ENCODE measurements at regions not wholly inside any gene's neighbourhood (a gene's known extent, or its start where the extent isn't known, plus 50 kb on each side); places are given as distances from the start of the nearest gene placed in this dataset.

DNA sequence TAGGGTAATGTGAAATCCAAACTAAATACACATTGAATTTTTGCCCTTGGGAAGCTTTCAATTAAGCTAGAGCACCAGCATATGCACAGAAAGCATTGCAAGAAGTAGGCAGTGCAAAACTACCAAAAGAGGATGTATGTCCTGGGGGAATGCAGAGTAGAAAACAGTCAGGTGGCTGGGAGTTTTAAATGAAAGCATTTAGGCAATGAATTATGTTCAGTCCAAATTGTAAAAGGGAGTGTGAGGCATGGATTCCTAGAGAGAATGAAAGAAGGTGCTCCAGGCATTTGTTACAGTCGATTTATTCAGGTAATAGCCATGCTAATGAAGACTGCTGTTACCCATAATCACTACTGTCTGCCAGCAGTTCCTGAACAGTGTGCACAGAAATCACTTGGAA, 604.1 kb upstream of the POU3F2 start:
- no peaks in the 10 kb centered on the region for H3K36me3 ChIP-seq
- peaks cover 3% of the 10 kb centered on the region for H3K9me3 ChIP-seq
- H3K4me1 ChIP-seq: no peaks in the 10 kb centered on the region
- H3K27me3 ChIP-seq: no peaks in the 10 kb centered on the region
- no peak overlapping the region for H3K4me3 ChIP-seq
- H3K27ac ChIP-seq: no peak overlapping the region
- no peak for TF ChIP-seq CTCF (IDR thresholded peaks at IDR 0.05)
- 24% methylated on average over 1 of the region's 1 CpG for WGBS
- DNase-seq (ENCODE audit: low spot score in 2 of 2): no peak

DNA sequence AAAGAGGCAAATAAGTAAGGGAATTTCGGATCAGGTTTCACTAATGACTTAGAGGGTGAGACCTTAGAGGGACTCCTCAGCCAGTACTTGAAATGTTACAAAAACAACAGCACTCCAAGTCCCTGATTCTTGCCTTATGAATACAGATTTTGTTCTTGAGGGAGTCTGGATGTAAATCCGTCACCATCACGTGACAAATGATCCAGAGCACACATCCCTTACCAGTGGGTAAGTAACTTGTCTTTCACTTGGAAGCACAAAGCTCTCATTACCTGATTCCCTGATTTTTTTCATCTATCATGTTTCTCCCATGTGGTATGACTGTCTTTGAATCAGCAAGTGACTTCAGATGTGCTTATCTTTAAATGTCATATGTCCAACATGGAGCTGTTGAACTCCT, 595.3 kb upstream of the POU3F2 start:
- TF ChIP-seq POLR2AphosphoS5 (IDR thresholded peaks at IDR 0.05): no peak
- no peak for TF ChIP-seq CTCF (IDR thresholded peaks at IDR 0.05)
- no peak for TF ChIP-seq EP300 (IDR thresholded peaks at IDR 0.05)
- no peak for TF ChIP-seq POLR2A (IDR thresholded peaks at IDR 0.05)
- 60% methylated on average over 3 of the region's 3 CpGs for WGBS
- no peak overlapping the region for H3K27ac ChIP-seq
- no peak overlapping the region for H3K4me3 ChIP-seq
- no peaks in the 10 kb centered on the region for H3K27me3 ChIP-seq
- no peaks in the 10 kb centered on the region for H3K9me3 ChIP-seq
- H3K36me3 ChIP-seq: no peaks in the 10 kb centered on the region
- no peaks in the 10 kb centered on the region for H3K4me1 ChIP-seq
- no peak for DNase-seq (ENCODE audit: low spot score in 2 of 2)

DNA sequence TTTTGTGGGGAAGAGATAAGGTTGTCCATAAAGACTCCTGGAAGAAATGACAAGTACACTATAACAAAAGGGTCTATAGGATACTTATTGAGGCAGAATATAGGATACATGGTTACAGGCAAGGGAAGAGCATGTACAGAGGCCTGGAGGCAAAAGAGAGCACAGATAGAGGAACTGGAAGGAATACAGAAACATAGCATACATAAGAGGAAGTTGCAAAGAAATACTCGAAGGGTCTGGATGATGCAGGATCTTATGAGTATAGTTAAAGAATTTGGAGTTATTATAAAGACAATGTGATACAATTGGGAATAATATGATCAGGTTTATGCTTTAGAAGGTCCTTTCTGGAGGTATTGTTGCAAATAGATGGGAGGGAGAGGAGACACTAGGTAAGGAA, 592.7 kb upstream of the POU3F2 start:
- Histone ChIP-seq H3K4me3 (no peak overlapping the region), H3K4me1 (no peaks in the 10 kb centered on the region), H3K27ac (no peak overlapping the region), H3K27me3 (no peaks in the 10 kb centered on the region), H3K36me3 (no peaks in the 10 kb centered on the region), H3K9me3 (no peaks in the 10 kb centered on the region)
- 64% methylated on average over 1 of the region's 1 CpG for WGBS
- DNase-seq (ENCODE audit: low spot score in 2 of 2): no peak
- TF ChIP-seq CTCF (IDR thresholded peaks at IDR 0.05) (no peak), POLR2AphosphoS5 (IDR thresholded peaks at IDR 0.05) (no peak), POLR2A (IDR thresholded peaks at IDR 0.05) (no peak), EP300 (IDR thresholded peaks at IDR 0.05) (no peak)

- 80% methylated on average over 3 of the region's 3 CpGs for WGBS
Observed at GRCh38 chr6:98254624-98255023, 579.8 kb upstream of the POU3F2 start.

GRCh38 chr6:98260382-98260781, 574.0 kb upstream of the POU3F2 start:
- no peak overlapping the region for H3K27ac ChIP-seq
- H3K9me3 ChIP-seq: no peaks in the 10 kb centered on the region
- no peak for DNase-seq (ENCODE audit: low spot score in 2 of 2)
- H3K4me1 ChIP-seq: no peaks in the 10 kb centered on the region
- no peaks in the 10 kb centered on the region for H3K27me3 ChIP-seq
- no peaks in the 10 kb centered on the region for H3K36me3 ChIP-seq
- WGBS: 92% methylated on average over 2 of the region's 2 CpGs
- TF ChIP-seq EP300 (IDR thresholded peaks at IDR 0.05) (no peak), POLR2A (IDR thresholded peaks at IDR 0.05) (no peak), POLR2AphosphoS5 (IDR thresholded peaks at IDR 0.05) (no peak), CTCF (IDR thresholded peaks at IDR 0.05) (no peak)
- no peak overlapping the region for H3K4me3 ChIP-seq

More at GRCh38 chr6:98254624-98255023, 579.8 kb upstream of the POU3F2 start:
- Histone ChIP-seq H3K4me3 (no peak overlapping the region), H3K9me3 (no peaks in the 10 kb centered on the region), H3K36me3 (no peaks in the 10 kb centered on the region), H3K27ac (no peak overlapping the region), H3K4me1 (no peaks in the 10 kb centered on the region), H3K27me3 (no peaks in the 10 kb centered on the region)
- DNase-seq (ENCODE audit: low spot score in 2 of 2): no peak
- no peak for TF ChIP-seq EP300 (IDR thresholded peaks at IDR 0.05)
- TF ChIP-seq CTCF (IDR thresholded peaks at IDR 0.05): no peak
- no peak for TF ChIP-seq POLR2A (IDR thresholded peaks at IDR 0.05)
- no peak for TF ChIP-seq POLR2AphosphoS5 (IDR thresholded peaks at IDR 0.05)
